Epithelial cell of proximal tubule (primary cell): ENCODE measurements at regions not wholly inside any gene's neighbourhood (a gene's known extent, or its start where the extent isn't known, plus 50 kb on each side); places are given as distances from the start of the nearest gene placed in this dataset.

Source experiments
- DNase-seq: peaks from one replicate; pipeline ENCODE4 v3.0.0-alpha.2; 2011; ENCODE audit warnings: low read depth
- H3K4me3 ChIP-seq: 2 replicates; pipeline ENCODE4 v1.5.1; 2011; ENCODE audit warnings: low read depth, mild to moderate bottlenecking, low read length
- TF ChIP-seq, protein P1 (sequence below): conservative IDR thresholded peaks from 2 replicates; pipeline ENCODE4 v1.5.1; 2012; ENCODE audit warnings: low read depth, mild to moderate bottlenecking, low read length

DNA sequence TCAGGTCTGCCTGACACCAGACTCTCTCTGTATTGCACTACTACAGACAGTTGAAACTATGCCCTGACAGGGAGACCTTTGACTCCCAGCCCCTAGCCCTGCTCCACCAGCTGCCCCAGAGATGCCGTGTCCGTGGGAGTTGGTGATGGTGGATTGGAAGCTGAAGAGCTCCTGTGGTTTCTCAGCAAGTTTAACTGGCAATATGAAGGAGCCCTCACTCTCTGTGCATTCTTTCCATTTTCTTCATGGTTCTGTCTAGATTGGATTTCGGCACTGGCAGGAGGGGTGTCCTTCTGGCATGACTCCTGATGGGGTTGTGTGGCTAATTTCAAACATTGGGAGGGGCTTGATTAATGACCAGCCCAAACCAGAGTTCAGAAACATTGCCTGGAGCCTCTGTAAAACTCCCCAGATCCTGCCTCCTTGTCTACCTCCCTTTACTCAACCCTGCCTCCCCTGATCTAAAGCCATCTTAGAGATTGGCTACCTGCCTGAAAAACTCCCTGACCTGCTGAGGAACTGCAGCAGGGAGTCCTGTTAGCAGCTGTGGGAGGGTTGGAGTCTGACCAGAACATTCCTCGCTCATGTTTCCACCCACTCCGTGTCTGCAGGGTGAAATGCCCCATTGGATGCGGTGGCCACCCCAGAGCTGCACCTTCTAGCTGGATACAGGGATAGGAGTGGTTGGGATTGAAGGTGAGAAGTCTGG, 206.9 kb upstream of the SPRED2 start:
- TF ChIP-seq, protein P1, sequence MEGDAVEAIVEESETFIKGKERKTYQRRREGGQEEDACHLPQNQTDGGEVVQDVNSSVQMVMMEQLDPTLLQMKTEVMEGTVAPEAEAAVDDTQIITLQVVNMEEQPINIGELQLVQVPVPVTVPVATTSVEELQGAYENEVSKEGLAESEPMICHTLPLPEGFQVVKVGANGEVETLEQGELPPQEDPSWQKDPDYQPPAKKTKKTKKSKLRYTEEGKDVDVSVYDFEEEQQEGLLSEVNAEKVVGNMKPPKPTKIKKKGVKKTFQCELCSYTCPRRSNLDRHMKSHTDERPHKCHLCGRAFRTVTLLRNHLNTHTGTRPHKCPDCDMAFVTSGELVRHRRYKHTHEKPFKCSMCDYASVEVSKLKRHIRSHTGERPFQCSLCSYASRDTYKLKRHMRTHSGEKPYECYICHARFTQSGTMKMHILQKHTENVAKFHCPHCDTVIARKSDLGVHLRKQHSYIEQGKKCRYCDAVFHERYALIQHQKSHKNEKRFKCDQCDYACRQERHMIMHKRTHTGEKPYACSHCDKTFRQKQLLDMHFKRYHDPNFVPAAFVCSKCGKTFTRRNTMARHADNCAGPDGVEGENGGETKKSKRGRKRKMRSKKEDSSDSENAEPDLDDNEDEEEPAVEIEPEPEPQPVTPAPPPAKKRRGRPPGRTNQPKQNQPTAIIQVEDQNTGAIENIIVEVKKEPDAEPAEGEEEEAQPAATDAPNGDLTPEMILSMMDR, result no peak
- no peak overlapping the region for H3K4me3 ChIP-seq
- peak; percentile 16 for DNase-seq

DNA sequence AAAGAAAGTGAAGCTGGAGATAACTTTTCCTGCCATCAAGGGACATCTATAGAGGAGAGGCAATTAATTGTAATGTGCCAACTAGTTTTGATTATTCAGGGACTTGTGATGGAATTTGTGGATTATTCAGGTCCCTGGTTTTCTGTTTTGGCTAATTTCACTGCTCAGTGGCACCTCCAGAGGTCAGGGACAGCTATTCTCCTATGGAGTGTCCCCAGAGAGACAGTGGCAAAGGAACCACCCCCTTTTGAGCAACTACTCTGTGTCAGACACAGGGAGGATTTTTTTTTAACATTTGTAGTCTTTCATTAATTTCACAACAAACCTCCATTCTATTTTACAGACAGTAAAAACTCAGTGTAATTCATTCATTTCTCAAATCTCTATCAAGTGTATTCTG, 206.0 kb upstream of the SPRED2 start:
- no peak for DNase-seq
- H3K4me3 ChIP-seq, result no peak overlapping the region
- TF ChIP-seq, protein P1, result peak; percentile 23

DNA sequence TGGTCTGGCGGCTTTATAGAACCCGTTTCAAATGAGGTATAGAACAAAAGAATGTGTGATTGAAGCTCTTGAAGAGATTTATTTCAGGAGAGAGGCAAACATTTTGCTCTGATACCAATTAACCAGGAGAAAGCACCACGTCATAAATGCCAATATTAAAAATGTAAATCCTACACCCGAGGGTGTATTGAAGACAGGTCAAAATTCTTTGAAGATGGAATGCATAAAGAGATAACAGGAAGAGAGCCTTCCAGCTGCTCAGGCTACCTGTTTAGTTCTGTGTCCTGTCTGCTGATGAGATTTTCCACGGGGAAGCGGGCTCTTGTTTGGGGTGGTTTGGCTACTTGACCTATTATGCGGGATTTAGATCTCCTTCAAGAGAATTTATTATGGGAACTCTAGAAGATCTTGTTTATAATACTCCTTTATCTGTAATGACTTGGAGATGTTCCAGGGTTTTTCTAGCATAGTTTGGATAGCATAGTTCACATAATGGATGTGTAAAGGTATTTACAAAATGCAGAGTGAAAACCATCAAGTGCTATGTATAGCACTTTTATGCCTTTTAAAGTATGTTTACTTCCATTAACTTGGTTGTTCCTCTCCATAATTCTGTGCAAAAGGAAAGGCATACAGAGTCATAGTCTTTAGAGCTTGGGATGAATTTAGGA, 204.5 kb upstream of the SPRED2 start:
- TF ChIP-seq, protein P1, result no peak
- H3K4me3 ChIP-seq, result no peak overlapping the region
- no peak for DNase-seq

DNA sequence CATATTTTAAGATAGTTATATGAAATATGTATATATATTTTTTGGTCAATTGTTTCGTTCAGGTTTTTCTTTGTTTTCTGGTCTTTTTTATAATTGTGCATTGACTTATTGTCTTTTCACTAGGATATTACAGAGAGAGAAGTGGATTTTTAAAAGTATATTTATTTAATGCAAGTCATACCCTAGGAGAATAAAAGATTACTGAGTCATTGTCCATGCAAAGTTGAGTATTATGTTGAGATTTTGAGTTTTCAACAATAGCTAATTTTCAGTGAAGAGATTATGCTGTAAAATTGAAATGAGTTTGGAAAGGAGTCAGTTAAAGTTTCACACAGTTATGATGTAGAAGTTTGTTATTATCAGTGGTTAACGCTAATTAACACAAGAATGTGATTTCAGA, 203.6 kb upstream of the SPRED2 start:
- DNase-seq, result no peak
- TF ChIP-seq, protein P1, result no peak

DNA sequence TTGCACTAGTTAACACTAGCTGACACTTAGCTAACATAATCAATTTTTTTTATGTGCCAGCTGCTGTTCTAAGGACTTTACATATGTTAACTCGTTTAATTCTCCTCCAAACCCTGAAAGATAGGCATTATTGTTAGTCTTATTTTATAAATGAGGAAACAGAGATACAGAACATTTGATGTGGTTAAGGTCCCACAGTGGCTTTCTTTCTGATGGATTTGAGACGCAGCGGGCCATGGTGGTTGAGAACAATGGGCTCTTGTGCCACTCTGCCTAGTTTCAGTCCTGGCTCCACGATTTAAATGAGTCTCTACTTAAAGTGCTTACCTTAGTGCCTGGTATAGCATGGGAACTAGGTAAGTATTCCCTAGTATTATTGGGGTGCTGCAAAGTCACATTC, 201.9 kb upstream of the SPRED2 start:
- TF ChIP-seq, protein P1, result no peak
- no peak for DNase-seq
- no peak overlapping the region for H3K4me3 ChIP-seq

More for the DNA sequence above, 203.6 kb upstream of the SPRED2 start:
- no peak overlapping the region for H3K4me3 ChIP-seq

DNA sequence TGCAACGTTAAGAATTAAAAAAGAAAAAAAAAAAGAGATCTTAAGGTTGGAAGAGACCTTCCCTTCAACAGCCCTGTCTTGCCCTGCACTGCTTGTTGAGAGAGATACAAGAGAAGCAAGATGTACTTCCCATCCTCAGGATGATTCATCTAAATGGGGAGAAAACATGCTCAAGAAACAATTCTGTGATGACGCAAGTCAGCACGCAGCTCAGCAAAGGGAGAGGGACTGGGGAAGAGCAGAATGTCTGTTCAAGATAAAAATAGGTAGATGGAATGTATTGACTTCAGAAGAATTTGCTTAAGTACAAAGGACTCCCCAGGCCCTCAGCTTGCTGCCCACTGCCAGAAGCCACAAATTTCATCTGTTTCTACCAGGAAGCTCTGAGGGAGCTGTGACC, 198.2 kb upstream of the SPRED2 start:
- H3K4me3 ChIP-seq, result no peak overlapping the region
- DNase-seq, result no peak
- TF ChIP-seq, protein P1, result no peak

DNA sequence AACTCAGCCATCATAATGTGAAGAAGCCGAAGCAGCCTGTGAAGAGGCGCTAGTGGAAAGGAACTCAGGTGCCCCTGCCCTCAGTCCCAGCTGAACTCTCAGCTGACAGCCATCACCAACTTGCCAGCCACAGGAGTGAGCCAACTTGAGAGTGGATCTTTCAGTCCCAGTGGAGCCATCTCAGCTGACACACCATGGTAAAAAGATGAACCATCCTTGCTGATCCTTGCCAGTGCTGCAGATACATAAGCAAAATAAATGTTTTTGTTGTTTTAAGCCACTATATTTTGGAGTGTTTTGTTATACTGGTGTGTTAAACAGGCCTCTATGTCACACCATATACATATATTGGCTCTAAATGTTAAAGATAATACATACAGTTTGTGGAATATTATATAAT, 195.8 kb upstream of the SPRED2 start:
- no peak for DNase-seq
- TF ChIP-seq, protein P1, result no peak
- H3K4me3 ChIP-seq, result no peak overlapping the region
